ENCODE measurements at regions not wholly inside any gene's neighbourhood (a gene's known extent, or its start where the extent isn't known, plus 50 kb on each side); places are given as distances from the start of the nearest gene placed in this dataset.

GRCh38 chr10:62866451-62866850, 50.3 kb upstream of the EGR2 start:
- Histone ChIP-seq H4K5ac (ENCODE audit: low read depth, low read length) (no peak overlapping the region), H3K4me1 (ENCODE audit: control insufficient read depth, insufficient read depth, low read length) (no peaks in the 10 kb centered on the region), H3K36me3 (ENCODE audit: control insufficient read depth, insufficient read depth, low read length) (no peaks in the 10 kb centered on the region), H3K56ac (ENCODE audit: extremely low read depth, insufficient read depth, low read length) (no peak overlapping the region), H2BK15ac (ENCODE audit: low read depth, low read length) (no peak overlapping the region), H3K4me2 (ENCODE audit: low read depth, low read length) (no peak overlapping the region), H2AK5ac (ENCODE audit: low read depth, low read length) (no peak overlapping the region), H3K27me3 (ENCODE audit: control insufficient read depth, insufficient read depth, low read length) (peaks cover 6% of the 10 kb centered on the region), H3K9ac (ENCODE audit: low read depth, low read length) (no peak overlapping the region), H3K18ac (ENCODE audit: low read depth, low read length) (no peak overlapping the region), H3K4ac (ENCODE audit: low read depth, low read length) (no peak overlapping the region), H3K9me1 (ENCODE audit: insufficient read depth, low read length) (no peaks in the 10 kb centered on the region), H2AFZ (replicated peaks; ENCODE audit: low read length, poor library complexity) (no peak overlapping the region), H3K4me3 (ENCODE audit: insufficient read depth, low read depth, low read length) (no peak overlapping the region), H3K79me1 (ENCODE audit: low read depth in 1 of 2, low read length in 2 of 2) (no peaks in the 10 kb centered on the region), H3K14ac (replicated peaks; ENCODE audit: low read depth, low read length) (no peak overlapping the region), H2BK120ac (ENCODE audit: low read depth, low read length) (no peak overlapping the region), H3K9me3 (ENCODE audit: control insufficient read depth, insufficient read depth, low read length) (no peaks in the 10 kb centered on the region), H4K91ac (ENCODE audit: insufficient read depth, low read depth, low read length) (no peak overlapping the region), H2AK9ac (replicated peaks; ENCODE audit: low read depth, low read length, poor library complexity) (no peak overlapping the region), H3K23ac (ENCODE audit: low read depth, low read length) (no peak overlapping the region), H3K27ac (ENCODE audit: insufficient read depth, low read length) (no peak overlapping the region), H2BK5ac (ENCODE audit: low read depth, low read length, poor library complexity, severe bottlenecking) (no peak overlapping the region), H2BK20ac (ENCODE audit: low read depth, low read length) (no peak overlapping the region), H4K8ac (ENCODE audit: low read depth in 2 of 2, low read length in 2 of 2) (no peak overlapping the region), H4K20me1 (ENCODE audit: insufficient read depth, low read length) (no peaks in the 10 kb centered on the region)
- ATAC-seq (ENCODE audit: low read depth) (no peak), DNase-seq (no peak)
- in situ Hi-C loops (cut with MboI; ENCODE audit: low sequenced_read_pairs) (no loop called here), intact Hi-C loops (cut with micrococcal nuclease) (no loop called here), dilution Hi-C loops (cut with HindIII; ENCODE audit: low sequenced_read_pairs, unreplicated experiment) (no loop called here)
- ChIA-PET POLR2A (ENCODE audit: unreplicated experiment) (no interaction called here), CTCF (no interaction called here)
- no TSS peak for BruUV-seq (replicated peaks)
- WGBS, 2 experiments (ENCODE audit: extremely low coverage in 2 of 2, insufficient read length in 1 of 2), result no CpG with 5 or more reads among the region's 2 CpGs
- TF ChIP-seq FOS (IDR thresholded peaks at IDR 0.05; ENCODE audit: low read depth, low read length), result no peak
- TF ChIP-seq RCOR1 (IDR thresholded peaks at IDR 0.05; ENCODE audit: insufficient replicate concordance, low read length), result no peak
- TF ChIP-seq BHLHE40 (IDR thresholded peaks at IDR 0.05; ENCODE audit: low read depth, low read length), result no peak
- no peak for TF ChIP-seq NFE2L2 (IDR thresholded peaks at IDR 0.05; ENCODE audit: low read depth, low read length)
- TF ChIP-seq RFX5 (IDR thresholded peaks at IDR 0.05; ENCODE audit: low read depth, low read length), result no peak

Data from IMR-90 (cell line).